ENCODE measurements at regions not wholly inside any gene's neighbourhood (a gene's known extent, or its start where the extent isn't known, plus 50 kb on each side); places are given as distances from the start of the nearest gene placed in this dataset.

DNA sequence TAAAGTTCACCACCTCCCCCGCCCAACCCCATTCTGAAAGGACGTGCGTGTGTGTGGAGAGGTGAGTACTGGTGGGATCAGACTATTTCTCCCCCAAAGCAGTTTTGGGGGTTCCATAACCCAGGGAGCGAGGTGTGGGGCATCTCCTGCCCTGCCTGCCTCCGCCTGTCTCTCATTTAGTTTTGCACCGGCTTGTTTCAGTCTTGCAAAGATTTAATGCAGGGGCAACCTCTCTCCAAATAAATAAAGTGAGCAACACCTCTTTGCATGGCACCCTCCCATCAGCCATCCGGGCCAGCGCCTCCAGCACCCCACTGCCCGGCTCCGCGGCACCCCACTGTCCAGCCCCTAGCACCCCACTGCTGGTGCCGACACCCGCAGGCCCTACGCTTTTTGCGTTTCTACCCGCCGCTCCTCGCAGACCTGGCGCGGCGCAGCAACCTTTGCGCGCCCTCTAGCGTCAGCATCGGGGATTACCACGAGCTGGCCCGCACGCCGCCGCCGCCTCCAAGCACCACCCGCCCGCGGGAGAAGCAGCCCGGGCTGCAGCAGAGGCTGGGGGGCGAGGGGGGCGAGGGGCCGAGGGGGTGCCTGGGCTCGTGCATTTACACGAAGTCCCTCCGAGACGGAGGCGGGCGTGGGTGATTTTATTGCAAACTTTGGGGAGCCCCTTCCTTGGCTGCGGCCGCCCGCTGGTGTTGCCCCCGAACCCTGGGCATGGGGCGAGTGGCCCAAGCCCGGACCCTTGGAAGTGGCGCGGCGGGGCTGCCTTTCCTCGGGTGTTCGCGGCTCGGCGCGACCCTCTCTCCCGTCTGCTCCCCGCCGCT, 55.8 kb upstream of the VRK1 start:
- intact Hi-C loops (cut with micrococcal nuclease) (loop anchor here (1.0 to 5.0 kb wide), 3 partner anchors 157 to 196 kb away; no protein-coding TSS in a partner anchor), in situ Hi-C loops (cut with MboI) (loop anchor here (5.0 kb wide), 1 partner anchor 159 kb away; no protein-coding TSS in a partner anchor)
- Histone ChIP-seq H3K9me3 (replicated peaks; ENCODE audit: control insufficient read depth, insufficient read depth, low read depth, low read length) (no peaks in the 10 kb centered on the region), H3K4me3 (no peak overlapping the region), H3K79me2 (ENCODE audit: control insufficient read depth, insufficient read depth, low read length) (no peaks in the 10 kb centered on the region), H3K4me2 (ENCODE audit: insufficient read depth, low read length) (peak overlapping the region; percentile 36), H3K9me1 (ENCODE audit: control insufficient read depth, insufficient read depth, low read length) (no peaks in the 10 kb centered on the region), H3K9ac (ENCODE audit: insufficient read depth in 1 of 2, low read depth in 2 of 2, low read length in 2 of 2) (peak overlapping the region in 1 of 2 experiments; percentile 81; a peak in 1 of 4 replicates), H3K4me1 (replicated peaks in 1 of 2; ENCODE audit: control insufficient read depth in 2 of 2, insufficient read depth in 2 of 2, low read length in 2 of 2) (peaks cover 0 to 9% of the 10 kb centered on the region in 2 experiments; a peak in 2 of 5 replicates), H3K27me3 (ENCODE audit: control insufficient read depth in 2 of 2, insufficient read depth in 2 of 2, low read length in 2 of 2) (peaks cover 54 to 59% of the 10 kb centered on the region in 2 experiments), H3K36me3 (ENCODE audit: control insufficient read depth, insufficient read depth, low read length) (no peaks in the 10 kb centered on the region), H4K20me1 (replicated peaks; ENCODE audit: control insufficient read depth, insufficient read depth, low read length) (no peaks in the 10 kb centered on the region), H2AFZ (ENCODE audit: low read depth, low read length) (no peak overlapping the region), H3K27ac (ENCODE audit: extremely low read depth, low read depth, low read length) (no peak overlapping the region)
- BruUV-seq (replicated peaks), result no TSS peak
- ChIA-PET CTCF (ENCODE audit: low intra/inter-chr PET ratio) (interaction anchor here (0.6 to 1.9 kb wide), 3 partner anchors 24 to 173 kb away, joined by 3 to 11 read pairs (median 10); no protein-coding TSS in a partner anchor), POLR2A (interaction anchor here (0.6 to 0.7 kb wide), 2 partner anchors 265 to 348 kb away, joined by 4 to 6 read pairs; no protein-coding TSS in a partner anchor)
- 6% methylated on average over 34 of the region's 62 CpGs for WGBS (ENCODE audit: insufficient coverage, low coverage, missing lambda C conversion rate)
- DNase-seq (ENCODE audit: extremely low read depth in 1 of 4, low spot score in 3 of 4) (peak; percentile 68 to 79 (median 77)), FAIRE-seq (peak; percentile 46), ATAC-seq (peak; percentile 94)
- TF ChIP-seq TFAM (CRISPR knock-in tag; conservative IDR thresholded peaks at IDR 0.05), result no peak
- TF ChIP-seq ZNF444 (CRISPR knock-in tag; IDR thresholded peaks at IDR 0.05), result no peak
- 0 out of 2 replicates have a peak, but pooled peaks have one; percentile 27 for TF ChIP-seq RBFOX2 (IDR thresholded peaks at IDR 0.05; ENCODE audit: low read depth, low read length)
- TF ChIP-seq SMC3 (conservative IDR thresholded peaks at IDR 0.05; ENCODE audit: insufficient read depth, low read depth, low read length), result peak; percentile 79
- no peak for TF ChIP-seq ZKSCAN3 (CRISPR knock-in tag; IDR thresholded peaks at IDR 0.05)
- TF ChIP-seq, protein P1, sequence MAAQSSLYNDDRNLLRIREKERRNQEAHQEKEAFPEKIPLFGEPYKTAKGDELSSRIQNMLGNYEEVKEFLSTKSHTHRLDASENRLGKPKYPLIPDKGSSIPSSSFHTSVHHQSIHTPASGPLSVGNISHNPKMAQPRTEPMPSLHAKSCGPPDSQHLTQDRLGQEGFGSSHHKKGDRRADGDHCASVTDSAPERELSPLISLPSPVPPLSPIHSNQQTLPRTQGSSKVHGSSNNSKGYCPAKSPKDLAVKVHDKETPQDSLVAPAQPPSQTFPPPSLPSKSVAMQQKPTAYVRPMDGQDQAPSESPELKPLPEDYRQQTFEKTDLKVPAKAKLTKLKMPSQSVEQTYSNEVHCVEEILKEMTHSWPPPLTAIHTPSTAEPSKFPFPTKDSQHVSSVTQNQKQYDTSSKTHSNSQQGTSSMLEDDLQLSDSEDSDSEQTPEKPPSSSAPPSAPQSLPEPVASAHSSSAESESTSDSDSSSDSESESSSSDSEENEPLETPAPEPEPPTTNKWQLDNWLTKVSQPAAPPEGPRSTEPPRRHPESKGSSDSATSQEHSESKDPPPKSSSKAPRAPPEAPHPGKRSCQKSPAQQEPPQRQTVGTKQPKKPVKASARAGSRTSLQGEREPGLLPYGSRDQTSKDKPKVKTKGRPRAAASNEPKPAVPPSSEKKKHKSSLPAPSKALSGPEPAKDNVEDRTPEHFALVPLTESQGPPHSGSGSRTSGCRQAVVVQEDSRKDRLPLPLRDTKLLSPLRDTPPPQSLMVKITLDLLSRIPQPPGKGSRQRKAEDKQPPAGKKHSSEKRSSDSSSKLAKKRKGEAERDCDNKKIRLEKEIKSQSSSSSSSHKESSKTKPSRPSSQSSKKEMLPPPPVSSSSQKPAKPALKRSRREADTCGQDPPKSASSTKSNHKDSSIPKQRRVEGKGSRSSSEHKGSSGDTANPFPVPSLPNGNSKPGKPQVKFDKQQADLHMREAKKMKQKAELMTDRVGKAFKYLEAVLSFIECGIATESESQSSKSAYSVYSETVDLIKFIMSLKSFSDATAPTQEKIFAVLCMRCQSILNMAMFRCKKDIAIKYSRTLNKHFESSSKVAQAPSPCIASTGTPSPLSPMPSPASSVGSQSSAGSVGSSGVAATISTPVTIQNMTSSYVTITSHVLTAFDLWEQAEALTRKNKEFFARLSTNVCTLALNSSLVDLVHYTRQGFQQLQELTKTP (IDR thresholded peaks at IDR 0.05; ENCODE audit: low read depth in 1 of 2, partially characterized antibody in 2 of 2), result no peak
- no peak for TF ChIP-seq ATF1 (CRISPR knock-in tag; IDR thresholded peaks at IDR 0.05)
- peak; percentile 14; the same call in 1 of the 2 replicates for TF ChIP-seq ATF1 (tag; IDR thresholded peaks at IDR 0.05)
- TF ChIP-seq YY1 (IDR thresholded peaks at IDR 0.05; ENCODE audit: borderline replicate concordance in 1 of 3, control insufficient read depth in 1 of 3, extremely low read depth in 1 of 3, insufficient read depth in 3 of 3, insufficient read length in 1 of 3, insufficient replicate concordance in 2 of 3, low read depth in 1 of 3, low read length in 2 of 3), result peak in 1 of 3 experiments; percentile 25
- peak; percentile 57 for TF ChIP-seq CXXC5 (CRISPR knock-in tag; IDR thresholded peaks at IDR 0.05)
- TF ChIP-seq, protein P2, sequence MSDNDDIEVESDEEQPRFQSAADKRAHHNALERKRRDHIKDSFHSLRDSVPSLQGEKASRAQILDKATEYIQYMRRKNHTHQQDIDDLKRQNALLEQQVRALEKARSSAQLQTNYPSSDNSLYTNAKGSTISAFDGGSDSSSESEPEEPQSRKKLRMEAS (CRISPR knock-in tag; IDR thresholded peaks at IDR 0.05), result 0 out of 2 replicates have a peak, but pooled peaks have one; percentile 25
- peak; percentile 33 for TF ChIP-seq HMGN3 (IDR thresholded peaks at IDR 0.05; ENCODE audit: borderline replicate concordance, extremely low read depth, insufficient read length, low read depth, low read length)
- TF ChIP-seq RAD21 (CRISPR knock-in tag; conservative IDR thresholded peaks at IDR 0.05 in 1 of 2, IDR thresholded peaks at IDR 0.05 in 1 of 2), result peak; percentile 81 to 82
- TF ChIP-seq MAZ (CRISPR knock-in tag; conservative IDR thresholded peaks at IDR 0.05 in 1 of 2, IDR thresholded peaks at IDR 0.05 in 1 of 2), result peak in 1 of 2 experiments; percentile 32; a peak in 1 of 4 replicates
- no peak for TF ChIP-seq ZFP1 (CRISPR knock-in tag; IDR thresholded peaks at IDR 0.05)
- peak; percentile 33 for TF ChIP-seq ZFP36 (IDR thresholded peaks at IDR 0.05; ENCODE audit: low read depth, low read length, partially characterized antibody)

Data from K562 (cell line).